Amniotic epithelial cell (primary cell): ENCODE measurements at regions not wholly inside any gene's neighbourhood (a gene's known extent, or its start where the extent isn't known, plus 50 kb on each side); places are given as distances from the start of the nearest gene placed in this dataset.

Experiments
- DNase-seq: peaks from one replicate; pipeline ENCODE4 v3.0.0-alpha.2; 2010; ENCODE audit warnings: low read depth

DNA sequence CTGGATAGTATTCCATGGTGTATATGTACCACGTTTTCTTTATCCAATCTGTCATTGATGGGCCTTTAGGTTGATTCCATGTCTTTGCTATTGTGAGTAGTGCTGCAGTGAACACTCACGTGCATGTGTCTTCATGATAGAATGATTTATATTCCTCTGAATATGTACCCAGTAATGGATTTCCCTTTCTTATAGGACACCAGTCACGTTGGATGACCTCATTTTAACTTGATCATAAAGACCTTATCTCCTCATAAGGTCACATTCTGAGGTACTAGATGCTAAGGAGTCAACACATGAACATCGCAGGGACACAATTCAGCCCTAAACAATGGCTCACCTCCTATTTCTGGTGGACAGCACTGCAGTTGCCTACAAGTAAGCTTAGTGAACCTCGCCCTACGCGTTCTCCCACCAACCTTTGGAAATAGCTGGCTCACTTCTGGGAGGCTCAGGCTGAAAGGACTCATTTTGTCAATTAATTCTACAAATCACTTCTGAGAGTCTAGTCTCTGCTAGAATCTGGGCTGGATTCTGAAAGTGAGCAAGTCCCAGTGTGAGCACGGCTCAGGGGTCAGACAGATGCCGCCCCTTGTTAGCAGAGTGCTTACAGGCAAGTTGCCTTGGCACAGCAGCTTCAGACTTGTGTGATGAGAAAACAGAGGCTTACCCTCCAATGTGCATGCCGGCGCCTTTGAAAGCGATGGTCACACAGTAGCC, 183.8 kb upstream of the GSC start:
- DNase-seq, result no peak

DNA sequence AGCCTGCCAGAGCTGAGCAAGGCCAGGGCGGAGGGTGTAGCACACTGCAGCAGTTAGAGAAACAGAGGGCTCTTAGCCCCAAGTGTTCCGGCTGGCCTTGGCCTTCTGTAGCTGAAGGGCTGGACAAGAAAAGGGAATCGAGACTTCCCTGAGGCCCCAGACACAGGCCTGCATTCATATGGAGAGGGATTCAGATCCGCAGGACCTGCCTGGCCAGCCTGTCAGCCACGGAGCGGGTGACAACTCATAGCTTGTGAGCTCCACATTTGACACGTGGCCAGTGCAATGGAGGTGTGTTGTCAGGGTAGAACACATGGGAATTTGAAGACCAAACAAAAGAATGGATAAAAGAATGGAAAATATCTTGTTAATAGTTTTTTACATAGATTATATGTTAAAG, 182.2 kb upstream of the GSC start:
- no peak for DNase-seq

DNA sequence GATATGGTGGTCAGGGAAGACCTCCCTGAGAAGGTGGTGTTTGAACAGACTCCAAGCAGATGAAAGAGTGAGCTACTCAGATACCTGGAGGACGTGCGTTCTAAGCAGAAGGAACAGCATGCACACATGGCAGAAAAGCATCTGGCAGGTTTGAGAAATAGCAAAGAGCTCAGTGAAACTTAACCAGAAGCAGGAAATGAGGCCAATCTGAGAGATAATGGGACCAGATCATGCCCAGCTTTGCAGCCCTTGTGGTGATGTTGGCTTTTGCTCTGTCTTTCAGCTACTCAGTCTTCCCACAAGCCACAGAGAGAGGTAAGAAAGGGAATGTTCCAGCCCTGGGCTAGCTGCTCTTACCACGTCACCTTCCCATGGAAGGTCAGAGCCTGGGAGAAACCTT, 176.3 kb upstream of the GSC start:
- no peak for DNase-seq

DNA sequence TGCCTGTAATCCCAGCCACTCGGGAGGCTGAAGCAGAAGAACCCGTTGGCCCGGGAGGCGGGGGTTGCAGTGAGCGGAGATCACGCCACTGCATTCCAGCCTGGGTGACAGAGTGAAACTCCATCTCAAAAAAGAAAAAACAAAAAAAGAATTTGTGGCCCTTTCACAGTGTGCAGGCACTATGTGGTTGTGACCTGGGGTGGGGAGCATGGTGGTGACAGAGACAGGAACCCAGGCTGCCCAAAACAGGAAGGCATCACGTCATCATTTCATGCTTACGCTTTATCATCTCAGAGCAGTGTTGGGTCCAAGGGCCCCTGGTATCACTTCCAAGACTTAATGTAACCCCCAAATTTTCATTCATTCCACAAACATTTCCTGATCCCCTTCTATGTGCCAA, 175.7 kb upstream of the GSC start:
- DNase-seq, result no peak

DNA sequence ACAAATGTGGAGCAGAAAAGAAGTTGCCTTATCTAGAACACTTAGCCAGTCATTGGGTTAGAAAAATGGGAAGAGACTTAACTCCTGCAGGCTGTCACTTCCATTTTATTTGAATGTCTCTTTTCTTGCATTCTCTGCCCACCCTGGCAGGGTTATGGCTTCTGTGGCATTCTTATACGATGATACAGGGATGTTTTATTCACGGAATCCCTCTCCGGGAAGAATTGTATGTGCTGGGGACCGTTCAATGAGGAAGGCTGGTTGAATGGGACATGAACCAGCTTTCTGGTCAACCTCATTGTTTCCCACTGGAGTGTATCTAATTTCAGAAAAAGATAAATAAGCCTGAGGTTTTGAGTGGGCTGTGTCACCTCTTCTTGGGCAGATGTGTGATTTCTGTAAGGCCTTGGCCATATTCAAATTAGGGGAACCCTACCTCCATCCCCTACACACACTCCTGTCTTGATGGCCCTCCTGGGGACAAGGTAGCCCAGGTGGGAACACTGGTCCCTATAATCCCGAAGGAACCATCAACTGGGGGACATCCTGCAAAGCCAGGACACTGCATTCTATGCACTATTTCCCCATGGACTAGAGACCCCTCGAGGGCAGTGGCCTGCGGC, 174.8 kb upstream of the GSC start:
- DNase-seq, result no peak

DNA sequence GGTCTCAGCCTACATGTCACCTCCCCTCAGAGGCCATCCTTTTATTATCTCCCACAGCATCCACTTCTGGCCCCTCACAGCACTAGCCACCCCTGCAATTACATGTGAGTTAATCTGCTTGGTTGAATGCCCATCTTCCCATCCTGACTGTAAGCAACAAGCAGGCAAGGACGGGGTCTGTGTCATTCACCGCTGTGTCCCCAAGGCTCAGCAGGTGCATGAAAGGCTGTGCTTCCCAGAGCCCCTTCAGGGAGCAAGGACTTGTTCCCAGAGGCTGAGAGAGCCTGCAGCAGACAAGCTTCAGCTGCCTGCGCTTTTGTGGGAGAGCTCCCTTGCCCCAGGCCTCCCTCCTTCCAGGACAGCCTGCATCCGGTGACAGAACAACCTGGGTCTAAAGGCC, 172.7 kb upstream of the GSC start:
- no peak for DNase-seq

DNA sequence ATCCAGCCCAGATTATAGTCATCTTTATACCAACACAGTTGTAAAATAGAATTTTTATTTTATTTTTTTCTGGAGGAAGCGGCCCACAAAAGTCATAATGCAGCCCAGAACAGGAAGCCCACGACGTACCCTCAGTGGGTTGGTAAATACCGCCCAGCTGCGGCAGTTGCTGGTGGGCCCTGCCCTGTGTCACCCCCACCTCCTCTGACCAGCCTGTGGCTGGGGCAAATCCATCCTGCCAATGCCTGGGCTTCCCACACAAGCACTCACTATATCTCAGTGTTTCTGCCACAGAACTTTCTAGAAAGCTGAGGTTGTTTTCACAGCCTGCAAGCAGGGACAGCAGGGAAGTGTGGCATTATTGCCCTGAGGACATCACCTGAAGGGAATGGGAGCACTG, 171.4 kb upstream of the GSC start:
- DNase-seq, result no peak

DNA sequence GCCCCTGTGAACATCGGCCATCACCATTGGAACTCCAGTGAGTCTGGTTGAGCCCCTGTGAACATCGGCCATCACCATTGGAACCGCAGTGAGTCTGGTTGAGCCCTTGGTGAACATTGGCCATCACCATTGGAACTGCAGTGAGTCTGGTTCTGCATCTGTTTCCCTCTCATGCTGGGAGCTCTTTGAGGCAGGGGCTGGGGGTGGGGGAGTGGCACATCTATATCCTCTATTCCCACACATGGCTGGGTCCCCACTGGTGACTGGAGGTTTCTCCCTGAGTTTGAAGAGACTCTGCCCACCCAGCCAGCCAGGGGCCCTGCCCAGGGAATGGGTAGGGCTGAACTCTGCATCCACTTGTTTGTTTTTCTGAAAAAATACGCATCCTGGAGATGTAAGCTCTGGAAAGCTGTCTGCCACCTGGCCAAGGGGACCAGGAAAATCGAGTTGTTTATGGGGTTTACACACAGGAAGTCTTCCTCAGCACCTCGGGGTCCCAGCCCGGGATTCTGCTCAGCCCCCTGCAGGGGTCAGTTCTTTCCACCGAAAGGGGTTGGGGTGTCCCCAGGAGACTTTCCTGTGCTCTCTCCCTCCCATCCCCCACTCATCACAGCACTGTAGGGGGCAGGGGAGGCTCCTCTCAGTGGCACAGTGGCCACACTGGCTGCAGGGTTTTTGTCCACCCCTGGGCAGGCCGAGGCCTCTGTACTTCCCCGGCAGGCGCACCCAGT, 170.5 kb upstream of the GSC start:
- DNase-seq, result no peak

DNA sequence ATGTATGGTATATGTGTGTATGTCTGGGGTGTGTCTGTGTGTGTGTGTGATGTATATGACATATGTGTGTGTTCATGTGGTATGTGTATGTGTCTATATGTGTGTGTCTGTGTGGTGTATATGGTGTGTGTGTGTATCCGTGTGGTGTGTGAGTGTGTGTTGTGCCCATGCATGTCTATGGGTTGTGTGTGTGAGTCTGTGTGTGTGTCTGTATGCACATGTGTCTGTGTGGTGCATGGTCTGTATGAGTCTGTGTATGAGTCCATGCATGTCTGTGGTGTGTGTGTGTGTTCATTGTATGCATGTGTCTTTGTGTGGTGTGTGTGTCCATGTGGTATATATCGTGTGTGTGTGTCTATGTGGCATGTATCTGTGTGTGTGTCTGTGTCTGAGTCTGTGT, 168.1 kb upstream of the GSC start:
- no peak for DNase-seq

DNA sequence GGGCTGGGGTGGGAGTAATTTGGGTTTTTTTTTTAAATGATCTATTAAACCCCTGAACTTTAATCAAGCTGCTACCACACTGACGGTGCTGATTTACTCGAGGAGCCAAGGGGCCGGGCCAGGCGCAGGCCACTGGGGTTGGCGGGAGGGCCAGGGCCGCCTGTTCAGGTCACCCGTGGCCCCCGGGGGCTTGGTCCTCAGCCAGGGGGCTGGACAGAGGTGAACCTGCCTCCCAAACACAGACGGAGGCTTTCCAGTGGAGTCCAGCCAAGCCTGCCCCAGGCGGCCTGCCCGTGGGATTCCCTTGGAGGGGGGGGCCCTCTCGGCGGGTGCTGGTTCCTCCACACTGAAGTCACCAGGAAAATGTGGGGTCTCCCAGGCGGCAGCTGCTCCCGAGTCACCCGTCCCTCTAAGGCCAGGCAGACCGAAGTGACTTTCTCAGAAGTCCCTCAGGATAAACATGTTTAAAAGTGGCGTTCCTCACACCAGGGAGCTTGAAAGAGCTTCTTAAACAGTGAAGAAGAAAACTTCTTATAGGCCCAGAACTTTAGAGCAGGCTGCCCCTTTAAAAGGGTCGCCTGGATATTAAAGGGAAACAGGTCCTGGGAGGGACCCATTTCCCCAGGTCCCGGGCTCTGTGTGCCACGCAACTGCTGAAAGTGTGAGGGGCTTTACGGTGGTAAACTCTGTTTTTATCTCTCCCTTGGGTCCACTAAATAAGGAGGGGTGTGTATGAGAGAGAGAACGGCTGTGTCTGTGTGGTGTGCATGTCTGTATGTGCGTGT, 167.2 kb upstream of the GSC start:
- no peak for DNase-seq

DNA sequence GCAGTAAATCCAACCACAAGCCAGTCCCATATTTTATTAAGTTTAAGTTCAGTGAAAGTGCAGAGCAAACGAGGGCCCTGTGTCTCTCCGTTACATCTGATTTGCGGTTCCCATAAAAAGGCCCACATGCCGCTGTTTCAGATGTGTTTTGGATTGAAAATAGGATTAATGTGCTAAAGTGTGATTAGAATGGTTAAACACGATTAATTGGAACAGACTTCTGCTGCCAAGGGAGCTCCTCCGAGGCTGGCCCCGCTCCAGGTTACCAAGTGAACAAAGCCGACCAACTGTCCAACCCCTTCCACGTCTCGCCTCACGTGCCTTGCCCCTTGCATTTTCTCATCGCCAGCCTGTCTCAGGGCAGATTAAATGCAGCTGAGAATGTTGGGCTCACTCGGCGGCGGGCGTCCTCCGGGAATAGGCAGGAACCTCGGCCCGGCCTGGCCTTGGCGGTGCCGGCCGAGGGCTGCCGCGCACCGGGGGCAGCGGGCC, 166.5 kb upstream of the GSC start:
- DNase-seq, result no peak

DNA sequence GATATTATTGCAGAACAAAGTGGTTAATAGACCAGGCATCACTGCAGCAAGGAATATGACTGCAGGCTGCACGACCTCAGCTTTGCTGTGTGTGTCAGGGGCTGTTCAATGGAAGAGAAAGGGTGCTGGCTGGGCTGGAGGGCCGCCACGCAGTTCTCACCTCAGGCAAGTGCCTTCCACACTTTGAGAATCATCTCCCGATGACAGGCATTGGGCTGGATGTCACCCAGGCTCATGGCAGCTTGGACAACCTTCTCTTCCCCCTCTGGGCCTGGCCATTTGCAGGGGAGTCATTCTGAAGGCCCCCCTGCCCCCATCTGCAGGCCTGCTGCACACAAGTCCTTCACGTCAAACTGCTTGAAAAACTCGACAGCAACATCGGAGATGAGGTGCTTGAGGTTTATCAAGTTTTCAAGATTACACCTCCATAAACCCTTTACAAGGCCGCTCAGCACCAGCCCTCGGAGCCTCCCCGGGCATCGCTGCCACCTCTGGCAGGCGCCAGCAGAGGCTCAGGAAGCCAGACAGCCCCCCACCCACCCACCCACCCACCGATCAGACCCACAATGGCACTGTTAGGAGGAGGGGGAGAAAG, 165.9 kb upstream of the GSC start:
- no peak for DNase-seq

DNA sequence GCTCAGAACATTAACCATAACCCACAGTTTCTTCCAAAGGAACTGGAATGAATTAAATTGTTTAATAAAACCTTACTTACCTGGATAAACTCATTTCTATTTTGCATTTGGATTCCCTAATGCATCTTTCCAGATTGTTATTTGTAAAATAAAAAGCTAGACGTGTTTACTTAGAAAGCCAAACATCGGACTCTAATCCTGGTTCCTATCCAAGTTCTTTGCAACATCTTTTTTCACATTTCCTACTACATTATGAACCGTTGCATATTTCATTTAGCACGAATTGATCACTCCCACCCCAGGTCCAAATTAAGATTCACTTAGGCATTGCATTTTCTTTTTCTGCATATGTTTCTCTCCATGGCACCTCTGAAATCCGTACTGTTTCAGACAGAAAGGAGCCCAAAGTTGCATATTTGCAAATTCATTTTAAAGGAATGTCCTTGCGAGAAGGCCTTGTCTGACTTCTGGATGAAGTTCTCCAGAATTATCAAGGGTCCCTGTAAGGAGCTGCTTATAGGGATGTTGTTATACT, 164.4 kb upstream of the GSC start:
- DNase-seq, result no peak

DNA sequence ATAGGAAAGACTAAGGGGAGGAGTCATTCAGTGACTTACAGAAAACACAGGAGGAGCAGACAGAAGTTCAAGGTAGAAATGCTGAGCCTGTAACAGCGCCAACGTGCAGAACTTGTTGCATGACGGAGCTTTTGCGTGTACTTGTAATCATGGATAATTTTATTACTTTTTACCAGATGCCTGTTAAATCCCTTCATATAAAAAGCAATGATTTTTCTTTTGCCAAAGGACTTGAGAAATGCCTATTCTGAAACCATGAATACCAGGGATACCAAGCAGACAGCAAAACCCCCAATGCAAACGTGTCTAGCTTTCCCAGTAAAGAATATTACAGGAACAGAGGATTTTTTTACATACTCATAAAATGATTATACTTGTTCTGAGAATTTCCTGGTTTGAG, 163.6 kb upstream of the GSC start:
- no peak for DNase-seq

DNA sequence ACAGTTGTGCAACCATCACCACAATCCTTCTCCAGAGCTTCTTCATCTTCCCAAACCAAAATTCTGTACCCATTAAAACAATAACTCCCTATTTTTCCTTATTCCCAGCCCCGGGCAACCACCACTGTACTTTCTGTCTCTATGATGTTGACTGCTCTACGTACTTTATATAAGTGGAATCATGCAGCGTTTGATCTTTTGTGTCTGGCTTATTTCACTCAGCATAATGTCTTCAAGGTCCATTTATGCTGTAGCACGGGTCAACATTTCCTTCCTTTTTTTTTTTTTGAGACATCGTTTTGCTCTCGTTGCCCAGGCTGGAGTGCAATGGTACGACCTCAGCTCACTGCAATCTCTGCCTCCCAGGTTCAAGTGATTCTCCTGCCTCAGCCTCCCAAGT, 162.7 kb upstream of the GSC start:
- no peak for DNase-seq

DNA sequence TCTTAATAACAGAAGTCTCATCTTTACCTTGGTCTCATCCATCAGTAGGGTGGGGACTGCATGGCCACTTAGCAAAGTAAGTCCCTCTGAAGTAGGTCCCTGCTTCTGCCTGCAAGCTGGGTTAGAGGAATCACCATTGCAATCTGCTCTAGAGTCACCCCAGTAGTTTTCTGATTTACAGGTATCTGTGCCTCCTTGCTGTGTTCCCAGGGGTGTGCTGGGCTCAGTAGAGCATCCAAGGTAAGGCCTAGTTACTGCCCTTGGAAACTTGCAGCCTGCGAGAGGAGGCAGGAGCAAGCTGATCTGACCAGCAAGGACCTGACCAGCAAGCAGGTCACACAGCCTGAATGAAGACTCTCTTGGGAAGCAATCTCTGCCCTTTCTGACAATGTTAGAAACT, 160.8 kb upstream of the GSC start:
- no peak for DNase-seq

DNA sequence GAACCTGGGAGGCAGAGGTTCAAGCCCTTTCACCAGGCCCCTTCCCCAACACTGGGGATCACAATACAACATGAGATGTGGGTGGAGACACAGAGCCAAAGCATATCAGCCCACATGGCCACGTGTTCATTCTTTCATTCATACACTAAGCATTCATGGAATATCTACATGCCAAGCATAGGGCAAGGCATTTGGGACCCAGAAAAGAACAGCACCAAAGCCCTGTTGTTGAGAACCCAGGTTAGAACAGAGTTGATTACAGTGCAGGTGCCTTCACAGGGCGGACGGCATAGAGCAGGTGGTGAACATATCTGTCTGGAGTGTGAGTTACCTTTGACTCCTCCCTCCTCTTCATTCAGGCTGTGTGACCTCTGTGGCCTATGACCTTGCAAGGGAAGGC, 159.4 kb upstream of the GSC start:
- no peak for DNase-seq

DNA sequence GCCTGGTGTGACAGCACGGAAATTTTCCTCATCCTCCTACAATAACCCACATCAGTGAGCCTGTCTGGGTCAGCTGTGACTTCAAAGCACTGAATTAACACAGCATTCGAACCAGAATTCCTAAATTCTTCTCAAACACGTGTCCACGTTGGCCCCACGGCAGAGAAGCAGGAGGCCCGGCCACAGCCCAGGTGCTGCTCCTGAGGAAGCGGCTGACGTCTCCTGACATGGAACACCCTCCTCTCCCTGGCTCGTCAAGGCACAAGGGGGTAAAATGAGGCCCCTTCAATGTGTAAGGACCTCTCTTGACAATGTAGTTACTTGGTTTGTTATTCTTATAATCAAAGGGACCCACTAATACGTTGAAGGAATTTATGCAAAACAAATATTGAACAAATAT, 156.3 kb upstream of the GSC start:
- DNase-seq, result no peak

DNA sequence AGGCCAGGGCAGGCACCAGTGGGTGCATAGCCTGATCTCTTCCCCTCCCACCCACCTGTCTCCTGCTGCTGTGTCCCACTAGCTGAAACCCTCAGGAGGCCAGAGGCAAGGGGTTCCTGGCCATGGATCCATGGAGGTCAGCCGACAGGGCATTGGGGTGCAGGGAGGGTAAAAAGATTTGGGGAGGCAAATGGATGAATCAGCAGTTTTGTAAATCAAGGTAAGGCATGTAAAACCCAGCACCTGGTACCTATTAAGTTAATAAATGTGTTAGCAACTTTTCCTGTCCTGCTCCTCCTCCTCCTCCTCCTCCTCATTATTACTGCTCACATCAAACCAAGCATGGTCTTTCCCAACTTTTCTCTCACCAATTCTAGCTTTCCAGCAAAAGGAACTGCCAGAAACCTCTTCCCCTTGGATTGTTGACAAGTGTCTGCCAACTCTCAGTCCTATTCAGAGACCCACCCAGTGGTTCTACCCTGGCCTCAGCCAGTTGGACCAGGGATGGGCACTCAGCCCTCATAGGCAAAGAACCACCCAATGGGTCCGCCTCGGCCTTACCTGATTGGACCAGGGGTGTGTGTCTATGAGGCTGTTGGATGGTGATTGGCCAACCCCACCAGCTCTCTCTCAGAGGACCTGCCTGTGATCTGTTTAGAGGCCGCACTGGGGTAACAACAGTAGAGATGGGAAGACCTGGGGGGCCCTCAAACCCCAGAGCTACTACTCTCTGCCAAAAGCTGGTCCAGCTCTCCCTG, 155.7 kb upstream of the GSC start:
- no peak for DNase-seq

DNA sequence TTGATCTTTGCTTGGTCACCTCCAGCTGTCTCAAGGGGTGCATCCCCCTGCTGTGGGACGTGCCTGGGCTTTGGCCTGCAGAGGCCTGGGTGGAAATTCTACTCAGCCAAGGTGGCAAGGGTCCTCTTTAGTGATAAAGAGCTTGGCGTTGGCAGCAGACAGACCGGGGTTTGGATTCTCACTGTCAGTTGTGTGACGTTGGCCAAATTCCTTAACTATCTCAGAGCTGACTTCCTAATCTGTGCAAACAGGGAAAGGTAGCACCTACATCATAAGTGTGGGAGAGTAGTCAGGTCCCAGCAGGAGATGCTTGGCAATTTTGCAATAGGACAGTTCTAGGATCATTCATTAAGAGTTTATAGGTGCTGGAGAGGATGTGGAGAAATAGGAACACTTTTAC, 154.3 kb upstream of the GSC start:
- DNase-seq, result no peak

DNA sequence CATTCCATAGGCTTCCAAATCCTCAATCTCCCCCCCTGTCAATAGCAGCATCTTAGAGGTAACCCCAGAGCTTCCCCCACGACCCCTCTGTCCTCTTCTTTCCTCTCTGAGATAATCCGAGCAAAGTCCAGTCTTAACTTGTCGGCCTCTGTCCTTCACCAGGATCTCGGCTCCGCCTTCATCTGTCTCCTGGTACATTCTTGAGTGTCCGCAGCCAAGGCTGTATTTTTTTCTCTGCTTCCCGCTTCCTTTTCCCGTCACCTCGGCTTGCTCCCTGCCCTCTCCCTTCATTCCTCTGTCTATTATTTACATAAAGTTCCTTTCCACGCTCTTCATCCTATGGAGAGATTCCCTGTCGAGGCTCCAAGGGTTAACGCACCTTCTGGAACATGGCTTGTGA, 153.9 kb upstream of the GSC start:
- DNase-seq, result no peak
